SK-N-SH (cell line): ENCODE measurements at regions not wholly inside any gene's neighbourhood (a gene's known extent, or its start where the extent isn't known, plus 50 kb on each side); places are given as distances from the start of the nearest gene placed in this dataset.

ENCODE experiments used
- CTCF ChIA-PET: fragments of 300-600, 350-600 bp; formaldehyde crosslinking; extraction: SDS; loops from one replicate; lab custom pipeline; 2021; lab: Yijun Ruan, JAX
- POLR2A ChIA-PET: fragments of 350-600 bp; sonication (Branson Sonifier 250); formaldehyde crosslinking; extraction: SDS; loops from one replicate; lab custom pipeline; 2020; ENCODE audit warnings: antibody characterized with exemption, inconsistent platforms; lab: Yijun Ruan, JAX
- DNase-seq: peaks from one replicate; pipeline ENCODE4 v3.0.0; 2012
- H2AFZ ChIP-seq: fragments of 200-600 bp; sonication (generic); 2 replicates; pipeline ENCODE4 v1.8.1; 2016; ENCODE audit warnings: antibody characterized with exemption, mild to moderate bottlenecking, low read depth
- H3F3A ChIP-seq: fragments of 200-600 bp; sonication (generic); replicated peaks from 2 replicates; pipeline ENCODE3; 2016; ENCODE audit warnings: antibody characterized with exemption, mild to moderate bottlenecking; ENCODE audit not compliant: insufficient read depth
- H3K27ac ChIP-seq, 2 experiments: fragments of 200-500 bp in 1 of 2; fragments of 200-600 bp in 1 of 2; sonication (Bioruptor generic) in 1 of 2; sonication (generic), shearing (Covaris generic) in 1 of 2; 2 replicates each; pipeline versions ENCODE4 v1.5.1 to v1.6.1; 2014 to 2016; ENCODE audit warnings: low read depth in 2 of 2, inconsistent platforms in 1 of 2, low read length in 1 of 2, mild to moderate bottlenecking in 1 of 2, mixed read lengths in 1 of 2
- H3K27me3 ChIP-seq: fragments of 200-600 bp; sonication (generic), shearing (Covaris generic); 2 replicates; pipeline ENCODE4 v1.6.1; 2016; ENCODE audit warnings: mixed run types; ENCODE audit not compliant: insufficient read depth
- H3K36me3 ChIP-seq, 2 experiments: fragments of 200-500 bp in 1 of 2; fragments of 200-600 bp in 1 of 2; sonication (Bioruptor generic) in 1 of 2; sonication (generic) in 1 of 2; replicated peaks in 1 of 2; 2 replicates each; pipeline versions ENCODE3 to v1.5.1; 2014 to 2016; ENCODE audit warnings: low read length in 1 of 2, mild to moderate bottlenecking in 1 of 2; ENCODE audit not compliant: insufficient read depth in 2 of 2, control insufficient read depth in 1 of 2
- H3K4me1 ChIP-seq, 2 experiments: fragments of 200-500 bp in 1 of 2; fragments of 200-600 bp in 1 of 2; sonication (Bioruptor generic) in 1 of 2; sonication (generic), shearing (Covaris generic) in 1 of 2; 2 replicates each; pipeline versions ENCODE4 v1.5.1 to v1.6.1; 2014 to 2016; ENCODE audit warnings: low read depth in 1 of 2, low read length in 1 of 2, mixed run types in 1 of 2; ENCODE audit not compliant: insufficient read depth in 2 of 2, control insufficient read depth in 1 of 2
- H3K4me2 ChIP-seq: fragments of 200-600 bp; sonication (generic), shearing (Covaris generic); 2 replicates; pipeline ENCODE4 v1.6.1; 2017; ENCODE audit warnings: mixed run types
- H3K4me3 ChIP-seq, 2 experiments: fragments of 200-500 bp in 1 of 2; fragments of 200-600 bp in 1 of 2; sonication (Bioruptor generic) in 1 of 2; sonication (generic), shearing (Covaris generic) in 1 of 2; 2 replicates each; pipeline versions ENCODE4 v1.5.1 to v1.8.1; 2014 to 2016; ENCODE audit warnings: low read depth in 2 of 2, inconsistent platforms in 1 of 2, low read length in 1 of 2, mild to moderate bottlenecking in 1 of 2, mixed read lengths in 1 of 2, moderate library complexity in 1 of 2
- H3K79me2 ChIP-seq: fragments of 200-600 bp; sonication (generic); 2 replicates; pipeline ENCODE4 v1.8.1; 2017; ENCODE audit warnings: mild to moderate bottlenecking; ENCODE audit not compliant: insufficient read depth
- H3K9ac ChIP-seq: fragments of 200-600 bp; sonication (generic); 2 replicates; pipeline ENCODE4 v1.6.1; 2017; ENCODE audit warnings: mixed run types
- H3K9me2 ChIP-seq: fragments of 200-600 bp; sonication (generic); 2 replicates; pipeline ENCODE4 v1.6.1; 2017; ENCODE audit warnings: mixed run types
- H3K9me3 ChIP-seq: fragments of 200-600 bp; sonication (generic); 2 replicates; pipeline ENCODE4 v1.6.1; 2017; ENCODE audit warnings: mixed run types, mild to moderate bottlenecking, moderate library complexity
- H4K20me1 ChIP-seq: fragments of 200-600 bp; sonication (generic); 2 replicates; pipeline ENCODE4 v1.6.1; 2017; ENCODE audit warnings: mild to moderate bottlenecking, mixed run types; ENCODE audit not compliant: insufficient read depth
- CHD2 ChIP-seq: fragments of 150-350 bp; IDR thresholded peaks from 2 replicates; pipeline ENCODE4 v1.6.1; 2018; ENCODE audit warnings: low read length; ENCODE audit not compliant: partially characterized antibody
- EP300 ChIP-seq, 2 experiments: IDR thresholded peaks; 2 replicates each; pipeline versions ENCODE4 v1.4.0 to v1.6.1; 2012; ENCODE audit warnings: borderline replicate concordance in 1 of 2, low read depth in 1 of 2, low read length in 1 of 2
- FOSL2 ChIP-seq: IDR thresholded peaks from 2 replicates; pipeline ENCODE4 v1.4.0; 2012; ENCODE audit warnings: low read depth, mild to moderate bottlenecking, moderate library complexity, borderline replicate concordance
- FOXJ3 ChIP-seq: sonication (generic); formaldehyde crosslinking; IDR thresholded peaks from 2 replicates; pipeline ENCODE4 v1.5.1; 2020; ENCODE audit warnings: mild to moderate bottlenecking, missing genetic modification reagents
- FOXM1 ChIP-seq: IDR thresholded peaks from 2 replicates; pipeline ENCODE4 v1.4.0; 2012; ENCODE audit warnings: low read depth, mild to moderate bottlenecking
- GABPA ChIP-seq: IDR thresholded peaks from 2 replicates; pipeline ENCODE4 v1.4.0; 2012; ENCODE audit warnings: low read depth, mild to moderate bottlenecking
- GATA2 ChIP-seq: sonication (generic); formaldehyde crosslinking; IDR thresholded peaks from 2 replicates; pipeline ENCODE4 v1.5.0; 2020; ENCODE audit warnings: mild to moderate bottlenecking, missing genetic modification reagents
- JUND ChIP-seq: IDR thresholded peaks from 2 replicates; pipeline ENCODE4 v1.4.0; 2012
- MXI1 ChIP-seq: IDR thresholded peaks from 2 replicates; pipeline ENCODE4 v1.6.1; 2012; ENCODE audit warnings: mild to moderate bottlenecking, low read depth, low read length, improper control_type of control experiment
- NFIC ChIP-seq: IDR thresholded peaks from 2 replicates; pipeline ENCODE4 v1.4.0; 2012; ENCODE audit warnings: borderline replicate concordance
- NRF1 ChIP-seq: IDR thresholded peaks from 2 replicates; pipeline ENCODE4 v1.6.1; 2012; ENCODE audit warnings: low read depth, mild to moderate bottlenecking, low read length
- RCOR1 ChIP-seq: fragments of 150-350 bp; IDR thresholded peaks from 2 replicates; pipeline ENCODE4 v1.6.1; 2017; ENCODE audit warnings: antibody characterized with exemption, low read length
- RFX5 ChIP-seq: IDR thresholded peaks from 2 replicates; pipeline ENCODE4 v1.6.1; 2012; ENCODE audit warnings: mild to moderate bottlenecking, improper control_type of control experiment, low read length
- RXRA ChIP-seq: IDR thresholded peaks from 2 replicates; pipeline ENCODE4 v1.4.0; 2012; ENCODE audit warnings: low read depth, mild to moderate bottlenecking, borderline replicate concordance
- SIN3A ChIP-seq: IDR thresholded peaks from 2 replicates; pipeline ENCODE4 v1.6.1; 2012; ENCODE audit warnings: low read depth, mild to moderate bottlenecking, low read length, moderate library complexity, borderline replicate concordance
- SMC3 ChIP-seq: IDR thresholded peaks from 2 replicates; pipeline ENCODE4 v1.6.1; 2012; ENCODE audit warnings: low read depth, low read length, improper control_type of control experiment
- TEAD4 ChIP-seq: IDR thresholded peaks from 2 replicates; pipeline ENCODE4 v1.4.0; 2012; ENCODE audit warnings: mild to moderate bottlenecking, borderline replicate concordance; ENCODE audit not compliant: insufficient read depth
- USF1 ChIP-seq: IDR thresholded peaks from 2 replicates; pipeline ENCODE4 v1.4.0; 2012; ENCODE audit warnings: low read depth, borderline replicate concordance
- USF2 ChIP-seq: fragments of 150-350 bp; IDR thresholded peaks from 2 replicates; pipeline ENCODE4 v1.6.1; 2017; ENCODE audit warnings: antibody characterized with exemption, low read length, low read depth, borderline replicate concordance
- WGBS: methylation state at CpG from one replicate; pipeline ENCODE4 v1.1.6; 2017; ENCODE audit warnings: low lambda C conversion rate; 5-methylcytosine and 5-hydroxymethylcytosine counted together
- TF ChIP-seq, protein P1 (sequence below): IDR thresholded peaks from 2 replicates; pipeline ENCODE4 v1.4.0; 2012; ENCODE audit warnings: low read depth

DNA sequence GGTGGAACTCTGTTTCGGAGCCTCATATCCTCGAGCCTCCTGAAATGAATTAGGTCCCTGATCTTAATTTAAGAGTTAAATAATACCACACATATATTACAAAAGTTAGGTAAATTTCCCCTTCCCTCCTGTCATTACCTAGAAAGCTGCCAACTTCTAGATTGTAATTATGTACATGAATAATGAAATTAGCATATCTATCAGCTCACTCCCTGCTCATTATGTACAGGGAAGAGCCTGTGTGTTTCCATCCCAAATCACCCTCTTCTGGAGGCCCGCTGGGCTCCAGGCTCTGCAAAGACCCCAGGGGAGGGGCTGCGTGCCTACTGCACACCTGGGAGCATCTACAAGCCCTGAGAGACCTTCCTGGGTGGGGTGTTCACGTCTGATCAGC is 384.1 kb downstream of the MN1 start:
- Histone ChIP-seq H3K9ac (no peak overlapping the region), H3K4me2 (0 out of 2 replicates have a peak overlapping the region, but pooled peaks have one; percentile 41), H2AFZ (no peak overlapping the region), H4K20me1 (no peaks in the 10 kb centered on the region), H3K36me3 (no peaks in the 10 kb centered on the region), H3K79me2 (no peaks in the 10 kb centered on the region), H3F3A (peaks cover 12% of the 10 kb centered on the region), H3K9me2 (no peaks in the 10 kb centered on the region), H3K4me1 (peaks cover 9 to 23% of the 10 kb centered on the region in 2 experiments; a peak in 3 of 4 replicates), H3K27ac (no peak overlapping the region), H3K4me3 (no peak overlapping the region), H3K27me3 (no peaks in the 10 kb centered on the region), H3K9me3 (no peaks in the 10 kb centered on the region)
- CTCF ChIA-PET: interaction anchor here (1.5 kb wide), 1 partner anchor 12 kb away, joined by 8 read pairs; no protein-coding TSS in a partner anchor
- TF ChIP-seq FOXJ3 (CRISPR knock-in tag): no peak
- TF ChIP-seq USF1: no peak
- TF ChIP-seq FOXM1: no peak
- no peak for TF ChIP-seq USF2
- TF ChIP-seq JUND: no peak
- TF ChIP-seq RFX5: no peak
- TF ChIP-seq NRF1: no peak
- no peak for TF ChIP-seq SMC3
- TF ChIP-seq EP300 (IDR thresholded peaks at IDR 0.05; ENCODE audit: borderline replicate concordance in 1 of 2, low read depth in 1 of 2, low read length in 1 of 2): no peak
- TF ChIP-seq GABPA: no peak
- no peak for TF ChIP-seq MXI1
- TF ChIP-seq SIN3A: no peak
- TF ChIP-seq GATA2 (CRISPR knock-in tag): no peak
- WGBS: 77% methylated on average over 5 of the region's 5 CpGs
- no peak for DNase-seq
- POLR2A ChIA-PET: no interaction called here

DNA sequence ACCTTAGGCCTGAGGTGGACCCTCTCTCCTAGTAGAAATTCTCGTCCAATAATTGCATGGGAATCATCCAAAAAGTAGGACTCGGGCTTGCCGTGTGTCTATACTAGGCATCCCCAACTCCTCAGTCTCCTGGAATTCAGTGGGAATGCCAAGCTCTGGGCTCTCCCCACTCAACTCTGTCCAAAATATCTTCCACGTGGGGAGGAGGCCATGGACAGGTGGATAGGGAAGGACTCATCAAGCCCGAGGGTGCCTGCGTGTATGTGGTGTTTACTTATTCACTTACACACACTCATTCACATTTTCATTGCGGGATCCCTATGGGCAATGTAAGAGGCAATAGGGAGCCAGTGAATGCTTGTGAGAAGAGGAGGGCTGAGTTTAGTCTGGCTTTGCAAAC is 383.3 kb downstream of the MN1 start:
- peaks cover 9 to 23% of the 10 kb centered on the region in 2 experiments; a peak in 3 of 4 replicates for H3K4me1 ChIP-seq
- no peak overlapping the region for H2AFZ ChIP-seq
- H3K9me2 ChIP-seq: no peaks in the 10 kb centered on the region
- no peak overlapping the region for H3K4me2 ChIP-seq
- no peak for DNase-seq
- ChIA-PET POLR2A (no interaction called here), CTCF (interaction anchor here (3.7 kb wide), 1 partner anchor 12 kb away, joined by 12 read pairs; no protein-coding TSS in a partner anchor)
- H3K4me3 ChIP-seq: no peak overlapping the region
- H3K27me3 ChIP-seq: no peaks in the 10 kb centered on the region
- no peak for TF ChIP-seq RCOR1
- no peak for TF ChIP-seq GABPA
- TF ChIP-seq GATA2 (CRISPR knock-in tag): no peak
- TF ChIP-seq TEAD4: no peak
- TF ChIP-seq FOSL2: no peak
- no peak for TF ChIP-seq RXRA
- no peak for TF ChIP-seq RFX5
- TF ChIP-seq, protein P1, sequence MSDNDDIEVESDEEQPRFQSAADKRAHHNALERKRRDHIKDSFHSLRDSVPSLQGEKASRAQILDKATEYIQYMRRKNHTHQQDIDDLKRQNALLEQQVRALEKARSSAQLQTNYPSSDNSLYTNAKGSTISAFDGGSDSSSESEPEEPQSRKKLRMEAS: no peak
- TF ChIP-seq USF1: no peak
- no peak for TF ChIP-seq NFIC
- no peak for TF ChIP-seq CHD2
- H3K36me3 ChIP-seq: no peaks in the 10 kb centered on the region
- no peaks in the 10 kb centered on the region for H3K79me2 ChIP-seq
- H3F3A ChIP-seq: peaks cover 12% of the 10 kb centered on the region
- no peak overlapping the region for H3K27ac ChIP-seq
- 75% methylated on average over 7 of the region's 7 CpGs for WGBS
- no peak overlapping the region for H3K9ac ChIP-seq
- H3K9me3 ChIP-seq: no peaks in the 10 kb centered on the region
- H4K20me1 ChIP-seq: no peaks in the 10 kb centered on the region
